Epidermal melanocyte (primary cell): ENCODE measurements at regions not wholly inside any gene's neighbourhood (a gene's known extent, or its start where the extent isn't known, plus 50 kb on each side); places are given as distances from the start of the nearest gene placed in this dataset.

ENCODE experiments used
- DNase-seq: peaks from one replicate; pipeline ENCODE4 v3.0.0; 2011; ENCODE audit warnings: low spot score; ENCODE audit not compliant: insufficient read length

GRCh38 chr3:83302091-83302490, 1540.6 kb upstream of the GBE1 start:
- no peak for DNase-seq

- DNase-seq: no peak
These were observed 1556.2 kb upstream of the GBE1 start for GRCh38 chr3:83317605-83318004.

- no peak for DNase-seq
These were observed 1559.3 kb upstream of the GBE1 start for GRCh38 chr3:83320726-83321125.

- DNase-seq: no peak
These were observed 1560.0 kb upstream of the GBE1 start for GRCh38 chr3:83321457-83321856.

- no peak for DNase-seq
These were observed 1560.4 kb upstream of the GBE1 start for GRCh38 chr3:83321891-83322290.

GRCh38 chr3:83354205-83354604, 1592.8 kb upstream of the GBE1 start:
- no peak for DNase-seq

GRCh38 chr3:83393276-83393675, 1565.5 kb upstream of the CADM2 start:
- DNase-seq: no peak

GRCh38 chr3:83403927-83404326, 1554.9 kb upstream of the CADM2 start:
- no peak for DNase-seq

GRCh38 chr3:83426300-83426699, 1532.5 kb upstream of the CADM2 start:
- no peak for DNase-seq

- no peak for DNase-seq
These were observed 1523.8 kb upstream of the CADM2 start for GRCh38 chr3:83434880-83435587.

GRCh38 chr3:83438188-83438587, 1520.6 kb upstream of the CADM2 start:
- DNase-seq: no peak

- no peak for DNase-seq
These were observed 1505.7 kb upstream of the CADM2 start for GRCh38 chr3:83453056-83453455.

- no peak for DNase-seq
These were observed 1504.4 kb upstream of the CADM2 start for GRCh38 chr3:83454353-83454752.

- no peak for DNase-seq
These were observed 1501.2 kb upstream of the CADM2 start for GRCh38 chr3:83457551-83457950.

GRCh38 chr3:83460052-83460451, 1498.7 kb upstream of the CADM2 start:
- no peak for DNase-seq

GRCh38 chr3:83461411-83461810, 1497.4 kb upstream of the CADM2 start:
- DNase-seq: no peak

GRCh38 chr3:83477563-83477962, 1481.2 kb upstream of the CADM2 start:
- no peak for DNase-seq

- DNase-seq: no peak
These were observed 1476.3 kb upstream of the CADM2 start for GRCh38 chr3:83482402-83483070.

- DNase-seq: no peak
These were observed 1462.3 kb upstream of the CADM2 start for GRCh38 chr3:83496462-83496861.

- DNase-seq: no peak
These were observed 1460.3 kb upstream of the CADM2 start for GRCh38 chr3:83498361-83499016.

- no peak for DNase-seq
These were observed 1458.4 kb upstream of the CADM2 start for GRCh38 chr3:83500422-83500821.

- DNase-seq: no peak
These were observed 1457.9 kb upstream of the CADM2 start for GRCh38 chr3:83500931-83501330.

- no peak for DNase-seq
These were observed 1445.7 kb upstream of the CADM2 start for GRCh38 chr3:83513051-83513450.
